HTR-8/SVneo (cell line): ENCODE measurements at regions not wholly inside any gene's neighbourhood (a gene's known extent, or its start where the extent isn't known, plus 50 kb on each side); places are given as distances from the start of the nearest gene placed in this dataset.

ENCODE experiments used
- DNase-seq: peaks from one replicate; pipeline ENCODE4 v3.0.0; 2011; ENCODE audit warnings: low spot score, mixed read lengths; ENCODE audit not compliant: insufficient read length
- FAIRE-seq: peaks from 2 replicates; lab custom pipeline; 2011; peaks lifted over from hg19 to GRCh38; lab: Jason Lieb, UNC

- no peak for DNase-seq
- no peak for FAIRE-seq
Measured at GRCh38 chr10:107244122-107244521, 79.6 kb upstream of the SORCS1 start.

- FAIRE-seq: no peak
- DNase-seq: no peak
Measured at GRCh38 chr10:107238275-107238674, 73.8 kb upstream of the SORCS1 start.

GRCh38 chr10:107232013-107232412 lies 67.5 kb upstream of the SORCS1 start:
- DNase-seq (no peak), FAIRE-seq (no peak)

- DNase-seq: no peak
Measured at GRCh38 chr10:107230887-107231286, 66.4 kb upstream of the SORCS1 start.

GRCh38 chr10:107215681-107216080 lies 51.2 kb upstream of the SORCS1 start:
- FAIRE-seq: no peak

More at GRCh38 chr10:107230887-107231286, 66.4 kb upstream of the SORCS1 start:
- FAIRE-seq: no peak

More at GRCh38 chr10:107215681-107216080, 51.2 kb upstream of the SORCS1 start:
- DNase-seq: no peak
